ENCODE measurements at regions not wholly inside any gene's neighbourhood (a gene's known extent, or its start where the extent isn't known, plus 50 kb on each side); places are given as distances from the start of the nearest gene placed in this dataset.

GRCh38 chr2:157933160-157933920 is 57.2 kb upstream of the ACVR1 start:
- DNase-seq (ENCODE audit: low spot score), result no peak

- DNase-seq (ENCODE audit: low spot score), result no peak
Observed at GRCh38 chr2:157932480-157933159, 56.5 kb upstream of the ACVR1 start.

GRCh38 chr2:157931542-157931941 is 55.4 kb upstream of the ACVR1 start:
- DNase-seq (ENCODE audit: low spot score), result no peak

GRCh38 chr2:157930728-157931127 is 54.6 kb upstream of the ACVR1 start:
- DNase-seq (ENCODE audit: low spot score), result no peak

- DNase-seq (ENCODE audit: low spot score), result no peak
Observed at GRCh38 chr2:157929871-157930667, 53.9 kb upstream of the ACVR1 start.

- no peak for DNase-seq (ENCODE audit: low spot score)
Observed at GRCh38 chr2:157928372-157928771, 52.2 kb upstream of the ACVR1 start.

- no peak for DNase-seq (ENCODE audit: low spot score)
Observed at GRCh38 chr2:157927155-157927554, 51.0 kb upstream of the ACVR1 start.

Data from CD4-positive, alpha-beta T cell treated with Interleukin-2 at 100 ng/mL for 4 hours (primary cell).